Jurkat, Clone E6-1 (cell line): ENCODE measurements at regions not wholly inside any gene's neighbourhood (a gene's known extent, or its start where the extent isn't known, plus 50 kb on each side); places are given as distances from the start of the nearest gene placed in this dataset.
"Not testable (repeated sequence)": the region's sequence is repeated elsewhere in the genome, so short reads cannot be mapped to it uniquely, and the experiment has no call there.

Experiments used
- DNase-seq: peaks from one replicate; pipeline ENCODE4 v3.0.0-alpha.2; 2011; ENCODE audit warnings: low read depth, low spot score
- H3K4me3 ChIP-seq: 2 replicates; pipeline ENCODE4 v1.5.1; 2011; ENCODE audit warnings: mild to moderate bottlenecking, low read length, control low read depth, moderate library complexity

DNA sequence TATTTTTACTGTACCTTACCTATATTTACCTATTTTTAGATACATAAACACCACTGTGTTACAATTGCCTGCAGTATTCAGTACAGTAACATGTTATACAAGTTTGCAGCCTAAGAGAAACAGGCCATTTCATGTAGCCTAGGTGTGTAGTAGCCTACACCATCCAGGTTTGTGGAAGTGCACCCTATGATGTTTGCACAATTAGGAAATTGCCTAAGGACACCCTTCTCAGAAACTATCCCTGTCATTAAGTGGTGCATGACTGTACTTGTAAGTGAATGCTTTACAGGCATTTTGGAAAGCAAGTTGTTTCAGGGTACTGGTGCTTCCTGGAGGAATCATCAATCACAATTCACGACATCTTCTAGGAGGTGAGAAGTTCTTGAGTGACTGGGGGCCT, 991.8 kb upstream of the SLIT2 start:
- H3K4me3 ChIP-seq = no peak overlapping the region
- DNase-seq = no peak

DNA sequence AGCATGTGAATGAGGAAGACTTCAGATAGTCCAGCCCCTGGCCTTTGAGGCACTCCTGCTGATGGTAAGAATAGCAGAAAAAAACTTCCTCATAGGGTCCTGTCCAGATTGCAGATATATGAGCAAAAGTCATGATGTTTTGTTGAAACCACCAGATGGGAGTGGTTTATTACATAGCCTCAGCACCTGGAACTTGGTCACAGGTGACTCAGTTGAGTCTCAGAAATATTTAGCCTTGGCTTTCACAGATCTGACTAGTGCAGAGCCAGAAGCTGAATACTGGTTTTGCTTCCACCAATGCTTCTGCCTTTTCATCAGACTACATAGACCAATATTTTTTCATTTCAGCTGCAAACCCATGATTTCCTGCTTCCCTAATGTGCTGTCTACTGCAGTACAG, 994.9 kb upstream of the SLIT2 start:
- no peak for DNase-seq
- H3K4me3 ChIP-seq = no peak overlapping the region

DNA sequence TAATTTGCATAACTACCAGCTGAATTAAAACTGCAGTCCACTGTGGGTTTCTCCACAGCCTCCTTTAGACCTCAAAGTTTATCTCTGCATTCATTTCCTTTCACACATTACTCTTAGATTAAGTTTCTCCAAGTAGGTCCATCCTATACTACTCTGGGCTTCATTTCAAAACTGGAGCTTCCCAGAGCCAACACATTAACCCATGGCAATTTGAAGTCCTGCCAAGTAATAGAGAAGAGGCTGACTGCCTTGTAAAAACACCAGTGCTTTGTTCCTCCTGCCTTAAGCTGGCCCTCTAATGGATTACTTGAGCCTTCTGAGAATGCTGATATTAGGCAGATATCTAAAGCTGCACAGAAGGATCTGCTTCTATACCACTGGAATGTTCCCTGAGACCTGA, 997.2 kb upstream of the SLIT2 start:
- H3K4me3 ChIP-seq = no peak overlapping the region
- no peak for DNase-seq

DNA sequence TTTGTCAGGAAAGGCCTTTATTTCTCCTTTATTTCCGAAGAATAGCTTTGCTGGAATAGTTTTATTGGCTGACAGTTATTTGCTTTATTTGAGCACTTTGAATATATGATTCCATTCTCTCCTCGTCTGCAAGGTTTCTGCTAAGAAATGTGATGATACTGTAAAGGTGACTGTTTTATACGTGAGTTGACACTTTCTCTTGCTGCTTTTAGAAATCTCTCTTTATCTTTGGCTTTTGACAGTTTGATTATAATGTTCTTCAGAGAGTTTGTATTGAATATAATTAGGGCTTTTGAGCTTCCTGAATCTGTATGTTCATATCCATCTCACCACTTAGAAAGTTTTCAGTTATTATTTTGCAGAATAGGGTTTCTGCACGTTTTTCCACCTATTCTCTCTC, 1003.7 kb upstream of the SLIT2 start:
- DNase-seq = no peak
- no peak overlapping the region for H3K4me3 ChIP-seq

DNA sequence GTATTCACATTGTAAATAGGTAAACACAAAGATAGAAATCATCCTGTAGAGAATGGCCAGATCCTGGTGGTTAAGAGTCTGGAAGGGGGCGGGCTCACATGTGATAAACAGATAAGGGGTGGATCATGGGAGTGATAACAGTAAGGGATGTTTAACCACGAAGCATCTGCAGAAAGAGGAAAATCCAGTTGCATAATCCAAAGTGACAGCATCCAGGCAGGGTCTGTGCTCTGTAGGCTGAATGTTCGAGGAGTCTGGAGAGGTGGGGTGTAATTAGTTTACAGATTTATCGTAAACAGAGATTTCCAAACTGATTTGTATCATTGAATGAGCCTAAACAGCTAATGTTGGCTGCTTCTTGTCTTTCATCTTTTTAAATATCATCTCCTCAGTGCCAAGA, 1009.8 kb upstream of the SLIT2 start:
- DNase-seq = no peak
- no peak overlapping the region for H3K4me3 ChIP-seq

DNA sequence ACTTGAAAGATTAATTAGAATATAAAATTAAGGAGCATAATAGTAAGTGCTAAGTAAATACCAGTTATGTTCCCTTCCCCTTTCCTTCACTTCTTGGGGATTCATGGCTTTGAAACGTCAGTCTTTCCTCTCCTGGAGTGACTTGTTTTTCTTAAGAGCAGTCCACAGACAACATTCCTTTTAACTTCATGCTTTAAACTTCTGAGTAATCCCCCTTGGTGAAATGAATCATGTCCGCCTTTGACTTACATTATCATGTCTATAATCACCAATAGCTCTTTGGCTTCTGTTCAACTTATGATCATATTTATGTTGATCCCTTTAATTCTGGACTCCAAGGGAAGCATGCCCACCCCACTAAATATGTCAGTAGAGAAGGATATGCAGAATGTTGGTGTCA, 1012.1 kb upstream of the SLIT2 start:
- DNase-seq = no peak
- no peak overlapping the region for H3K4me3 ChIP-seq

DNA sequence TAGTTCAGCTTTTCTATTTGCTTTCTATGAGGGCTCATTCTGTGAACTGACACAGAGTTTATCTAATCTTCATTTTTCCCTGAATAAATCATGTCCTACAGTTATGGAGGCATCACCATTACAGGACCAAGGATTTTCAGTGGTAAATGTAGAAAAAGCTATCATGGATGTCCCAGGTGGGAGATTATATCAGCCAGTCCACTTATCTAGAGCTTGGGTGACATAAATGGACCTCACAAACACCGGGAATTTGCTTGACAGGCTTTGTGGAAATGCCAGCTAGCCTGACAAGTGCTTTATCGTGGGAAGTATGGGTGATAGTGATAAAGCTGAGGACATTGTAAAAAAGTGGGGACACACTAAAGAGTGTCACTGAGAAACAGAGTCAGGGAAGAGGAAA, 1015.2 kb upstream of the SLIT2 start:
- no peak overlapping the region for H3K4me3 ChIP-seq
- DNase-seq = no peak

DNA sequence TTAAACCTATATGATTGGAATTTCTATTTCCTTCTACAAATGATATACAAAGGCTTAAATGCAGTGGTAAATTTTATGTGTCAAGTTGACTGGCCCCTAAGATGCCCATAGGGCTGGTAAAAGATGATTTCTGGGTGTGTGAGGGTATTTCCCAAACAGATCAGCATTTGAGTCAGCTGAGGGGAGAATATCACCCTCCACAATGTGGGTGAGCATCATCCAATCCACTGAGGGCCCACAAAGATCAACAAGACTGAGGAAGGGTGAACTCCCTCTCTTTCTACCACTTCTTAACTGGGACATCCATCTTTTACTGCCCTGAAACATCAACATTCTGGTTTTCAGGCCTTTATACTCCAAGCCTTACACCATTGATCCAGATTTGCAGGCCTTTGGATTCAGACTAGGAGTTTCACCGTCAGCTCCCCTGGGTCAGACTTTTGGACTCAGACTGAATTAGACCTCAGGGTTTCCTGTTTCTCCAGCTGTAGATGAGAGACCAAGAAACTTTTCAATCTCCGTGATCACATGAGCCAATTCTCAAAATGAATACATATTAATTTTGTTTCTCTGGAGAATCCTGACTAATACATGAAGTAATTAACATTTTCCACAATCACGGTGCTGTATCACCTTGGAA, 1020.7 kb upstream of the SLIT2 start:
- no peak for DNase-seq
- H3K4me3 ChIP-seq = no peak overlapping the region

DNA sequence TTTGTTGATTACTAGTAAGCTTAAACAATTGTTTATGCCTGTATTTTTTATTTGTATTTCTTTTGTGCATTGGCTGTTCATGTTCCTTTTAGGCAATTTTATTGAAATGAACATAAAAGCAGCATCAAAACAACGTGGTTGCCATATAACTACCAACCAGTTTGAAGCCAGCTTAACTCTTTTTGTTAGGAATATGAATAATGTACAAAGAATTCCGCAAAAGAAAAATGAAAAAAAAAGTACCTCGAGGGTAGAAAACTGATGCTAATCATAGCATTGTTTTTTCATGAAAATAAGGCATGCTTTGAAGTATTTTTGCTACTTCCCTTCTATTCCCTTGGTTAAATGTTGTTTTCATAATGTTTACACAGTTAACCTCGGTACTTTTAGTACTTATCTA, 1024.0 kb upstream of the SLIT2 start:
- no peak for DNase-seq

DNA sequence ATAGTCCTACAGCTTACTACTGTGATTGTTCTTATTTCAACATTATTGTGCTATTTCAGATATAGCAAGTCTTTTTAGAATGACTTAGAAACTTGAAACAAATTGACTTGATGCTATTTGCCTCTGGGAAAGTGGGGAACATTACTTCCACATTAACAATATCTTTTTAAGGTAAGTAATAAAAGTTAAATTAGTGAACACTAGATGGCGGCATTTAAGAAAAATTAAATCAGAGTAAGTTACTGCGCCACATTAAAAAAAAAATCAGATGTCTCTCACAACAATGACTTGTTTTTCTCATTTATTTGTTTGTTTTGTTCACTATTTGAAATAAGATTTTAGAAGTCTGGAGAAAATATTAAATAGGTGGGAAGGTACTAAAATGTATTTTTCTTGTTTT, 1026.9 kb upstream of the SLIT2 start:
- H3K4me3 ChIP-seq = no peak overlapping the region
- peak; percentile 28 for DNase-seq

More for the DNA sequence above, 1024.0 kb upstream of the SLIT2 start:
- H3K4me3 ChIP-seq = no peak overlapping the region

DNA sequence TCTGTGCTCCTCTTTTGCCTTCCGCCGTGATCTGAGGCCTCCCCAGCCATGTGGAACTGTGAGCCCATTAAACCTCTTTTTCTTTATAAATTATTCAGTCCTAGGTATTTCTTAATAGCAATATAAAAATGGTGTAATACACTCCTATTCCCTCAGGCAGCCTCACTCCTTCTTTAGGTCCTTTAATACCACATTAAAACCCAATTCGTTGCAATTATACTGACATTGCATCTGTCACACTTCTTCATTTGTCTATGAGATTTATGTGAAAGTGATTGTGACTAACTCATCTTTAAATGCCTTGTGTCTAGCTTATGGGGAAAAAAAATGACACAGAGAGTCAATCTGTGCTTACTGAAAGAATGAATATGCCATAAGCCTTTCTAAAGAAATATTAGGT, 1035.2 kb upstream of the SLIT2 start:
- no peak for DNase-seq
- H3K4me3 ChIP-seq = no peak overlapping the region

DNA sequence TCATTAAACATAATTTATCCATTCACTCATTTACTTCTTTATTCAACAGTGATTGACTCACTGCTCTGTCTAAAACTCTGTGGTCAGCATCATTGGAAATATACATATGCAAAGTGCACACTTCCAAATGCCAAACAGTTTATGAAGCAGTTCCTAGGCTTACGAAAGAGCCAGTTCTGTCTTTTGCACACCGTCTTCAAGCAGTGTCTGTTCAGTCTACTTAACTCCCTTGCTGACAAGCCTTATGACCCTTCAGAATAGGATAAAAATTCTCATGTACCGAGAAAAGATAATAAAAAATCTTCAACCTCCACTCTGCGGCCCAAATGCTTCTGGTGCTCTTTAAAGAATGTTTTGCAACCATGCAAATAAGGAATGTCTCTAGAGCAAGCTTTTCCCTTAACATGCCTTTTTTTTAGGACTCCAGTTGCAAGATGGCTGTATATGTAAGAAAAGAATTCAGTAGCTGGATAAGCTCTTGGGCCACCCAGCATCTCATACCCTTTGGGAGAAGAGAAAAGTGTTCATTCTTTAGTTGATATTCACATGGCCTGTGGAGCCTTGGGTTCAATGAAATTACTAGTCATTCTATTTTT, 1037.0 kb upstream of the SLIT2 start:
- no peak for DNase-seq
- no peak overlapping the region for H3K4me3 ChIP-seq

DNA sequence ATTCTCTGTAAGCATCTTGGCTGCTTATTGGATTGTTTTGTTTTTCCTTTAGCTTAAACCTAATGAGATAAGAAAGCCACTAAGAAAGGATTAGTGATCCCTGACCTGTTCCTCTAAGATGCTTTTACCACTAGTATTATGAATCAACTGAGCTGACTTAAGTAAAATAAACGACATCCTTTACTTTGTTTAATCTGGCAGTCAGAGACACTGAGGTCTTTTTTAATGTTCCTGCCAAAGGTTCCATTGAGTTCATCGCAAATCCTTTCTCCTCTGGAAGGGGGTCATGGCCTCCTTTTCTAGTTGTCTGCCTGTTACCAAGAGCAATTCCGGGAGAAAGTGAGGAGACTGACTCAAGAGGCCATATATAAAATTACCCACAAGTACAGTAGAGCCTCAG, 1038.3 kb upstream of the SLIT2 start:
- no peak for DNase-seq
- no peak overlapping the region for H3K4me3 ChIP-seq

DNA sequence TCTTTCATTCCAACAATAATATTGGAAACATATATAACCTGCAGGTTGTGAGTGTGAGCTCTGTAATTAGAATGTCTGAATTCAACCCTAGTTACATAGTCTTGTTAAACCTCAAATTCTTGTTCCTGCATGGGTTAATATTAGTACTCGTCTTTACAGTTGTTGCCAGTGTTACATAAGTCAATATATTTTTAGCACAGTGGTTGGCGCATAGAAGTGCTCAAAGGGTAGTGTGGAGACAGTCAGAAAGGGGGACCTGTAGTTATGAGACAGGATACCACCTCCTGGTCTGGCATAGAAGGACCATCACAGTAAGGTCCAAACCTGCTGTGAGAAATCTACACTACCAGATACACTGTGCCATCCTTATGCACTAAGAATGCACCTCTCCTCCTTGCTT, 1045.9 kb upstream of the SLIT2 start:
- H3K4me3 ChIP-seq = no peak overlapping the region
- no peak for DNase-seq

DNA sequence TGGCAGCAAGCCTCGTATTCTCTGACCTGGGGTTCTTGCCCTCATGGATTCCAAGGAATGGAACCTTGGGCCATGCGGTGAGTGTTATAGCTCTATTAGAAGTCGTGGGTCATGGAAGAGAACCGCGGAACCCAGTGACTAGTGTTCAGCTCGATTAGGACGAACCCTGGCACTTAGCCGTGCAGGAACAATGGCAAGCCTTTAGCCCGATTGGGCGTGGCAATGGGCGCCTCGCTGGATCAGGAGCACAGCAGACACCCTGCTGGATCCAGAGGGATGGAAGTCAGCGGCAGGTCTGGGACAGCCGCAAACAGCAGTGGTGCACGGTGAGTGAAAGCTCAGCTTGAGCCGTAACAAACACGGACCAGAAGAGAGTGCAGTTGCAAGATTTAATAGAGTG, 1053.9 kb upstream of the SLIT2 start:
- not testable (repeated sequence) for DNase-seq, H3K4me3 ChIP-seq

DNA sequence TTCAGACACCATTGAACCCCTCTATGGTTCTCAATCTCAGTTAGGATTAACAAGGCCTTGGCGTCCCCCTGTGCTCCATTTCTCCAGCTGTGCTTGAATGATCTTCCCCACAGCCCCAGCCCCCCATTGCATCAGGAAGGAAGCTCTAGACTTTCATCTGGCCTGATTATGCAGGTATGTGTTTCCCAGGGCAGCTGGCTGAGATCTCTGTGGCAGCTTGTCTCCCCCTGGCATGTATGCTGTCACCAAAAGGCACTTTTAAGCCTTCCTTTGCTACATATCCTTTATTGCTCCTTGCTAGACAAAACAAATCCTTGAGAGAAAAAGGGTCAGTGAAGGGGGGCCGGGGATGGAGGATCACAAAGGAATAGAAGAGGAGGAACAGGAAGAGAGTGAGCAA, 1056.0 kb upstream of the SLIT2 start:
- no peak for DNase-seq
- no peak overlapping the region for H3K4me3 ChIP-seq

DNA sequence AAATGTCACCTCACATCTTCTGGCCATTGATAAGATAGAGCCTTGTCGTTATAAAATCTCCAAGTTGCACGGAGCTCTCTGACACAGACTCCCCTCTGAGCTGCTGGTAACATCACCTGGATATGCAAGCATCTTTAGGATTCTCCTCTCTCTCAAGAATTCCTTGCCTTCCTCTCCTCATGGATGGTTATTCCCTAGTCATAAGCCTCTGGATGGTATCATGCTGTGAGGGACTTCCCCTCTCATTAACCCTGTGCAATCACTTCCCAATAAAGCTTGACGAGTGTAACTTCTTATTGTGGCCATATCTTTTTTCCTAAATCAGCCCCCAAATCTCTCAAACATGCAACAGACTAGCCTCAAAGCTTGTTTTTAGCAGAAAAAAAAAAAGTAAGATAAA, 1057.0 kb upstream of the SLIT2 start:
- no peak overlapping the region for H3K4me3 ChIP-seq
- DNase-seq = no peak

DNA sequence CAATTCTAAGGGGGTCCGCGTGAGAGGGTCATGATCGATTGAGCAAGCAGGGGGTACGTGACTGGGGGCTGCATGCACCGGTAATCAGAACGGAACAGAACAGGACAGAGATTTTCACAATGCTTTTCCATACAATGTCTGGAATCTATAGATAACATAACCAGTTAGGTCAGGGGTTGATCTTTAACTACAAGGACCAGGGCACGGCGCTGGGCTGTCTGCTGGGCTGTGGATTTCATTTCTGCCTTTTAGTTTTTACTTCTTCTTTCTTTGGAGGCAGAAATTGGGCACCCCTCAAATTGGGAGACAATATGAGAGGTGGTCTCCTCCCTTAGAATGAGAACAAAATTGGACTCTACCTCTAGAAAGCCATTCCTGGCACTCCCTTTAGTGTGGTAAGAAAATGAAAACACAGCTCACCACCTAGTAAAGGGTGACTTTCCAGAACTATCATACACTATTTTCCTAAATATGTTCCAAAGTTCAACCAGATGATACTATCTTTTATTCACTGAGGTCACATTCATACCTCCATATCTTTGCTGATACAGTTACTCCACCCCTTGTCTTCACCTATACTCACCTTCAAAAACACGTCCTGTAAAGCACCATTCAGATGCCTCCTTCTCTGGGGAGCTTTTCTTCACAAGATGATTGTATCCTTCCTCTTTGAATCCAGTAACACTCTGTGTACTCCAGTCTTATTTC, 1058.3 kb upstream of the SLIT2 start:
- no peak for DNase-seq
- H3K4me3 ChIP-seq = no peak overlapping the region

DNA sequence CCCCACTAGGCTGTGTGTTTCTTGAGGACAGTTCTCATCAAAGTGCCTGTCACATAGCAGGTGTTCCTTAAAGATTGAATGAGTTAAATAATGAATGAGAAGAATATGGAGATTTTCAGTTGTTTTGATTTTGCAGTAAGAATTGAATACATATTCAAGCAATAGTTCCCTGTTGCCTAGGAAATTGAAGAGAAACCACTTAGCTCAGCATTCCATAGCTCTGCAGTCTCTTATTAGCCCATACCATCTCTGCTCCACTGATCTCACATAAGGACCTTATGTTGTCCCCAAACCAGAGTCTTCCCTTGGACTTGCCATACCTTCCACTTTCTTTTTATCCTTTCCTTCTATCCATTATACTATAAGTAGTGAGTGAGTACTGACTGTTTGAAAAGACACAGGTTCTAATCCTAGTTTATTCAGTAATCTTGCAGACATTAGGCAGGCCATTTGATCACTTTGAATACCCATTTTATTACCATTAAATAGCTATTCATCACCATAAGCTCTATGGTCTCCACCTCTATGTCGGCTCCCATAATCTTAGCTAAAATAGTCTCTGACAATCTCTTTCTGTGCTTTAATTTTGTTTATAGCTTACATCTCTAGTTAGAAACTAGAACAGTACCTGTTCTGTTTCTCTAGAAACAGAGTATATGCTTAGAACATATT, 1059.6 kb upstream of the SLIT2 start:
- DNase-seq = no peak
- no peak overlapping the region for H3K4me3 ChIP-seq

DNA sequence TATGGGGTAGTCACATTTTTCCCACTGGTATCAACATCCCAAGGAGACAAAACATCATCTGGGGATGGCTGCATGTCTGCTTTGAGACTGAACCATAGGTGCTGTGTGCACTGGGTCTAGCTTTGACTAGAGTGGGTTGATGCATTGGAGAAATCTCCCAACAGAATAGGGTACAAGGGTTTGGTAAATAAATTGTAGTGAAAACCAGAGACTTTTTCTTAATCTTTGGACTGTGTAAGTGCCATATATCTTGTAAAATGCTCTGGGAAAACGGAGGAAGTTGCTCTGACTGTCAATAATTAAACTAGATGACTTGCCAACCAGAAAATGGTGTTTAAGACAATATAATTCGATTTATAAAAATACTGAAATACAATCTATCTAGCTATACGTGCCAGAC, 1064.0 kb upstream of the SLIT2 start:
- DNase-seq = no peak
- H3K4me3 ChIP-seq = no peak overlapping the region
